IMR-90 (cell line): ENCODE measurements at regions not wholly inside any gene's neighbourhood (a gene's known extent, or its start where the extent isn't known, plus 50 kb on each side); places are given as distances from the start of the nearest gene placed in this dataset.
A peak's percentile ranks its signal among the peaks of the same experiment; 100 is the strongest.

Source experiments
- ATAC-seq: fragments of 200-7000 bp; cut with Tn5 transposase; 2 replicates; pipeline ENCODE4 v1.9.1; 2020; ENCODE audit warnings: low read depth, mild to moderate bottlenecking, moderate library complexity
- BruUV-seq: library from RNA; stranded (reverse); fragments of 400-500 nt; replicated peaks from 2 replicates; lab custom pipeline; 2021; lab: Mats Ljungman, UMichigan
- CTCF ChIA-PET: fragments of 300-600 bp; formaldehyde crosslinking; extraction: SDS; loops from one replicate; lab custom pipeline; 2021; ENCODE audit warnings: antibody characterized with exemption; lab: Yijun Ruan, JAX
- POLR2A ChIA-PET: fragments of 300-600 bp; sonication (Branson Sonifier 250); formaldehyde crosslinking; loops from one replicate; lab custom pipeline; 2022; ENCODE audit warnings: antibody characterized with exemption; ENCODE audit not compliant: unreplicated experiment; lab: Charles Lee
- DNase-seq: peaks from one replicate; pipeline ENCODE4 v3.0.0; 2013
- H2AFZ ChIP-seq: replicated peaks from 2 replicates; pipeline ENCODE3; 2013; ENCODE audit warnings: low read length, mild to moderate bottlenecking; ENCODE audit not compliant: poor library complexity
- H2AK5ac ChIP-seq: 2 replicates; pipeline ENCODE4 v1.6.1; 2013; ENCODE audit warnings: low read depth, low read length, inconsistent platforms
- H2AK9ac ChIP-seq: replicated peaks from 2 replicates; pipeline ENCODE3; 2013; ENCODE audit warnings: mild to moderate bottlenecking, low read depth, low read length, moderate library complexity; ENCODE audit not compliant: poor library complexity
- H2BK120ac ChIP-seq: 2 replicates; pipeline ENCODE4 v1.6.1; 2013; ENCODE audit warnings: low read depth, low read length, inconsistent platforms
- H2BK15ac ChIP-seq: 3 replicates; pipeline ENCODE4 v1.6.1; 2013; ENCODE audit warnings: low read depth, low read length, inconsistent platforms
- H2BK20ac ChIP-seq: 2 replicates; pipeline ENCODE4 v1.6.1; 2013; ENCODE audit warnings: low read depth, mild to moderate bottlenecking, inconsistent platforms, low read length, moderate library complexity
- H2BK5ac ChIP-seq: 2 replicates; pipeline ENCODE4 v1.6.1; 2013; ENCODE audit warnings: mild to moderate bottlenecking, low read depth, low read length, inconsistent platforms; ENCODE audit not compliant: poor library complexity, severe bottlenecking
- H3K14ac ChIP-seq: replicated peaks from 2 replicates; pipeline ENCODE4 v1.6.1; 2013; ENCODE audit warnings: low read depth, low read length, inconsistent platforms
- H3K18ac ChIP-seq: 2 replicates; pipeline ENCODE4 v1.6.1; 2013; ENCODE audit warnings: low read depth, low read length, control low read depth
- H3K23ac ChIP-seq: 2 replicates; pipeline ENCODE4 v1.6.1; 2013; ENCODE audit warnings: low read depth, low read length, inconsistent platforms
- H3K27ac ChIP-seq: 2 replicates; pipeline ENCODE4 v1.5.1; 2013; ENCODE audit warnings: mild to moderate bottlenecking, control low read depth, low read length; ENCODE audit not compliant: insufficient read depth
- H3K27me3 ChIP-seq: 2 replicates; pipeline ENCODE4 v1.6.1; 2013; ENCODE audit warnings: low read length; ENCODE audit not compliant: control insufficient read depth, insufficient read depth
- H3K36me3 ChIP-seq: 2 replicates; pipeline ENCODE4 v1.6.1; 2013; ENCODE audit warnings: low read length, mixed read lengths; ENCODE audit not compliant: control insufficient read depth, insufficient read depth
- H3K4ac ChIP-seq: 2 replicates; pipeline ENCODE4 v1.6.1; 2013; ENCODE audit warnings: low read depth, low read length, inconsistent platforms
- H3K4me1 ChIP-seq: 2 replicates; pipeline ENCODE4 v1.6.1; 2013; ENCODE audit warnings: low read length, mixed read lengths; ENCODE audit not compliant: control insufficient read depth, insufficient read depth
- H3K4me2 ChIP-seq: 2 replicates; pipeline ENCODE4 v1.6.1; 2013; ENCODE audit warnings: low read depth, mild to moderate bottlenecking, control low read depth, low read length, moderate library complexity
- H3K4me3 ChIP-seq: 2 replicates; pipeline ENCODE4 v1.5.1; 2013; ENCODE audit warnings: low read depth, mild to moderate bottlenecking, control low read depth, low read length, moderate library complexity; ENCODE audit not compliant: insufficient read depth
- H3K56ac ChIP-seq: 2 replicates; pipeline ENCODE4 v1.6.1; 2013; ENCODE audit warnings: low read length, inconsistent platforms; ENCODE audit not compliant: insufficient read depth; ENCODE audit errors: extremely low read depth
- H3K79me1 ChIP-seq, 2 experiments: 2 replicates each; pipeline ENCODE4 v1.6.1; 2013; ENCODE audit warnings: low read length in 2 of 2, inconsistent platforms in 1 of 2, low read depth in 1 of 2
- H3K9ac ChIP-seq: 2 replicates; pipeline ENCODE4 v1.6.1; 2013; ENCODE audit warnings: low read depth, low read length, control low read depth
- H3K9me1 ChIP-seq: 2 replicates; pipeline ENCODE4 v1.6.1; 2013; ENCODE audit warnings: low read length, inconsistent platforms; ENCODE audit not compliant: insufficient read depth
- H3K9me3 ChIP-seq: 2 replicates; pipeline ENCODE4 v1.6.1; 2013; ENCODE audit warnings: low read length; ENCODE audit not compliant: control insufficient read depth, insufficient read depth
- H4K20me1 ChIP-seq: 2 replicates; pipeline ENCODE4 v1.6.1; 2013; ENCODE audit warnings: low read length, inconsistent platforms; ENCODE audit not compliant: insufficient read depth
- H4K5ac ChIP-seq: 2 replicates; pipeline ENCODE4 v1.6.1; 2013; ENCODE audit warnings: mild to moderate bottlenecking, low read depth, low read length, control low read depth
- H4K8ac ChIP-seq, 2 experiments: 2 replicates each; pipeline ENCODE4 v1.6.1; 2013; ENCODE audit warnings: low read depth in 2 of 2, low read length in 2 of 2, control low read depth in 1 of 2, inconsistent platforms in 1 of 2
- H4K91ac ChIP-seq: 2 replicates; pipeline ENCODE4 v1.6.1; 2013; ENCODE audit warnings: low read depth, low read length, inconsistent platforms; ENCODE audit not compliant: insufficient read depth
- BHLHE40 ChIP-seq: fragments of 150-350 bp; IDR thresholded peaks from 2 replicates; pipeline ENCODE4 v1.6.1; 2016; ENCODE audit warnings: mild to moderate bottlenecking, low read depth, low read length
- CEBPB ChIP-seq: IDR thresholded peaks from 2 replicates; pipeline ENCODE4 v1.6.1; 2012; ENCODE audit warnings: low read depth, low read length, improper control_type of control experiment
- CHD1 ChIP-seq: IDR thresholded peaks from 2 replicates; pipeline ENCODE4 v1.6.1; 2012; ENCODE audit warnings: low read depth, low read length, improper control_type of control experiment
- ELK1 ChIP-seq: fragments of 150-350 bp; IDR thresholded peaks from 2 replicates; pipeline ENCODE4 v1.6.1; 2016; ENCODE audit warnings: low read depth, mild to moderate bottlenecking, low read length, moderate library complexity, borderline replicate concordance
- FOS ChIP-seq: fragments of 150-350 bp; IDR thresholded peaks from 2 replicates; pipeline ENCODE4 v1.6.1; 2016; ENCODE audit warnings: low read depth, low read length
- MAFK ChIP-seq: IDR thresholded peaks from 2 replicates; pipeline ENCODE4 v1.6.1; 2012; ENCODE audit warnings: low read depth, low read length, improper control_type of control experiment
- MAZ ChIP-seq: IDR thresholded peaks from 2 replicates; pipeline ENCODE4 v1.6.1; 2012; ENCODE audit warnings: low read depth, mild to moderate bottlenecking, low read length, improper control_type of control experiment, moderate library complexity, borderline replicate concordance
- MXI1 ChIP-seq: IDR thresholded peaks from 2 replicates; pipeline ENCODE4 v1.6.1; 2012; ENCODE audit warnings: low read depth, mild to moderate bottlenecking, low read length, moderate library complexity, borderline replicate concordance
- NFE2L2 ChIP-seq: fragments of 150-350 bp; IDR thresholded peaks from 2 replicates; pipeline ENCODE4 v1.6.1; 2016; ENCODE audit warnings: low read depth, mild to moderate bottlenecking, low read length
- POLR2A ChIP-seq: IDR thresholded peaks from 2 replicates; pipeline ENCODE4 v1.6.1; 2012; ENCODE audit warnings: mild to moderate bottlenecking, low read depth, low read length
- RAD21 ChIP-seq: IDR thresholded peaks from 2 replicates; pipeline ENCODE4 v1.6.1; 2012; ENCODE audit warnings: low read length, improper control_type of control experiment
- RCOR1 ChIP-seq: IDR thresholded peaks from 2 replicates; pipeline ENCODE4 v1.6.1; 2012; ENCODE audit warnings: mild to moderate bottlenecking, low read length, improper control_type of control experiment; ENCODE audit not compliant: insufficient replicate concordance
- RFX5 ChIP-seq: IDR thresholded peaks from 2 replicates; pipeline ENCODE4 v1.8.0; 2012; ENCODE audit warnings: low read depth, mild to moderate bottlenecking, low read length, moderate library complexity
- SMC3 ChIP-seq: fragments of 150-350 bp; IDR thresholded peaks from 2 replicates; pipeline ENCODE4 v1.6.1; 2016; ENCODE audit warnings: low read depth, mild to moderate bottlenecking, antibody characterized with exemption, low read length, moderate library complexity
- WGBS, 2 experiments: methylation state at CpG; one replicate each; pipeline versions ENCODE4 v1.1.5 to v1.1.7; 2013; ENCODE audit warnings: missing lambda C conversion rate in 2 of 2; ENCODE audit not compliant: insufficient read length in 1 of 2; ENCODE audit errors: extremely low coverage in 2 of 2; 5-methylcytosine and 5-hydroxymethylcytosine counted together
- dilution Hi-C: fragments of 300-500 bp; cut with HindIII; formaldehyde crosslinking; loops from one replicate; pipeline ENCODE4 v1.14.3; 2018; ENCODE audit warnings: low sequenced_read_pairs; ENCODE audit not compliant: unreplicated experiment
- in situ Hi-C: fragments of 300-500 bp; cut with MboI; formaldehyde crosslinking; loops from 3 replicates; pipeline ENCODE4 v1.14.3; 2019; ENCODE audit warnings: low sequenced_read_pairs, inconsistent platforms, mixed read lengths
- intact Hi-C: fragments of 100-400 bp; cut with micrococcal nuclease; formaldehyde crosslinking; loops from 2 replicates; pipeline ENCODE4 v1.10.0; 2022
- TF ChIP-seq, protein P1 (sequence below): conservative IDR thresholded peaks from 2 replicates; pipeline ENCODE4 v1.5.1; 2012; ENCODE audit warnings: mild to moderate bottlenecking, low read depth, low read length, improper control_type of control experiment
- TF ChIP-seq, protein P2 (sequence below): fragments of 150-350 bp; IDR thresholded peaks from 2 replicates; pipeline ENCODE4 v1.6.1; 2017; ENCODE audit warnings: mild to moderate bottlenecking, antibody characterized with exemption, low read length, low read depth

- CTCF ChIA-PET: interaction anchor here (0.6 to 2.3 kb wide), 21 partner anchors 9 to 496 kb away, joined by 3 to 43 read pairs (median 3); partner anchors contain the start of gene ARID2
- Histone ChIP-seq H3K4me2 (no peak overlapping the region), H3K18ac (no peak overlapping the region), H3K4me3 (no peak overlapping the region), H3K9me3 (no peaks in the 10 kb centered on the region), H3K27me3 (no peaks in the 10 kb centered on the region), H2BK5ac (no peak overlapping the region), H3K9me1 (no peaks in the 10 kb centered on the region), H3K4me1 (no peaks in the 10 kb centered on the region), H3K56ac (no peak overlapping the region), H2AK9ac (no peak overlapping the region), H3K9ac (no peak overlapping the region), H3K36me3 (no peaks in the 10 kb centered on the region), H2AK5ac (no peak overlapping the region), H4K5ac (no peak overlapping the region), H4K91ac (no peak overlapping the region), H3K23ac (no peak overlapping the region), H4K8ac (no peak overlapping the region), H2AFZ (no peak overlapping the region), H4K20me1 (no peaks in the 10 kb centered on the region), H2BK15ac (no peak overlapping the region), H3K4ac (no peak overlapping the region), H3K14ac (no peak overlapping the region), H3K27ac (no peak overlapping the region), H2BK20ac (no peak overlapping the region), H3K79me1 (no peaks in the 10 kb centered on the region), H2BK120ac (no peak overlapping the region)
- ATAC-seq: peak; percentile 97
- in situ Hi-C loops: loop anchor here (10.0 to 25.0 kb wide), 2 partner anchors 201 to 468 kb away; no protein-coding TSS in a partner anchor
- dilution Hi-C loops: no loop called here
- intact Hi-C loops: loop anchor here (1.0 to 5.0 kb wide), 7 partner anchors 183 to 448 kb away; partner anchors contain the start of gene SCAF11
- no peak for TF ChIP-seq BHLHE40
- TF ChIP-seq POLR2A: no peak
- no peak for TF ChIP-seq ELK1
- TF ChIP-seq FOS: no peak
- TF ChIP-seq, protein P1, sequence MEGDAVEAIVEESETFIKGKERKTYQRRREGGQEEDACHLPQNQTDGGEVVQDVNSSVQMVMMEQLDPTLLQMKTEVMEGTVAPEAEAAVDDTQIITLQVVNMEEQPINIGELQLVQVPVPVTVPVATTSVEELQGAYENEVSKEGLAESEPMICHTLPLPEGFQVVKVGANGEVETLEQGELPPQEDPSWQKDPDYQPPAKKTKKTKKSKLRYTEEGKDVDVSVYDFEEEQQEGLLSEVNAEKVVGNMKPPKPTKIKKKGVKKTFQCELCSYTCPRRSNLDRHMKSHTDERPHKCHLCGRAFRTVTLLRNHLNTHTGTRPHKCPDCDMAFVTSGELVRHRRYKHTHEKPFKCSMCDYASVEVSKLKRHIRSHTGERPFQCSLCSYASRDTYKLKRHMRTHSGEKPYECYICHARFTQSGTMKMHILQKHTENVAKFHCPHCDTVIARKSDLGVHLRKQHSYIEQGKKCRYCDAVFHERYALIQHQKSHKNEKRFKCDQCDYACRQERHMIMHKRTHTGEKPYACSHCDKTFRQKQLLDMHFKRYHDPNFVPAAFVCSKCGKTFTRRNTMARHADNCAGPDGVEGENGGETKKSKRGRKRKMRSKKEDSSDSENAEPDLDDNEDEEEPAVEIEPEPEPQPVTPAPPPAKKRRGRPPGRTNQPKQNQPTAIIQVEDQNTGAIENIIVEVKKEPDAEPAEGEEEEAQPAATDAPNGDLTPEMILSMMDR: peak; percentile 86
- TF ChIP-seq MAZ: no peak
- no peak for TF ChIP-seq RFX5
- peak; percentile 89 for TF ChIP-seq SMC3
- peak; percentile 90 for TF ChIP-seq RAD21
- no peak for TF ChIP-seq MAFK
- no peak for TF ChIP-seq RCOR1
- TF ChIP-seq, protein P2, sequence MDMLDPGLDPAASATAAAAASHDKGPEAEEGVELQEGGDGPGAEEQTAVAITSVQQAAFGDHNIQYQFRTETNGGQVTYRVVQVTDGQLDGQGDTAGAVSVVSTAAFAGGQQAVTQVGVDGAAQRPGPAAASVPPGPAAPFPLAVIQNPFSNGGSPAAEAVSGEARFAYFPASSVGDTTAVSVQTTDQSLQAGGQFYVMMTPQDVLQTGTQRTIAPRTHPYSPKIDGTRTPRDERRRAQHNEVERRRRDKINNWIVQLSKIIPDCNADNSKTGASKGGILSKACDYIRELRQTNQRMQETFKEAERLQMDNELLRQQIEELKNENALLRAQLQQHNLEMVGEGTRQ: no peak
- no peak for TF ChIP-seq NFE2L2
- no peak for TF ChIP-seq MXI1
- TF ChIP-seq CHD1: no peak
- TF ChIP-seq CEBPB: peak; percentile 96
- no CpG with 5 or more reads among the region's 2 CpGs for WGBS, 2 experiments
- DNase-seq: peak; percentile 87
- no TSS peak for BruUV-seq
- POLR2A ChIA-PET: interaction anchor here (0.5 to 1.2 kb wide), 2 partner anchors 182 to 393 kb away, joined by 3 to 8 read pairs; no protein-coding TSS in a partner anchor
These were observed 185.6 kb upstream of the ARID2 start for GRCh38 chr12:45543887-45544286.
